HG03354 (cell line): ENCODE measurements at regions not wholly inside any gene's neighbourhood (a gene's known extent, or its start where the extent isn't known, plus 50 kb on each side); places are given as distances from the start of the nearest gene placed in this dataset.

Source experiments
- ATAC-seq: cut with Tn5 transposase; IDR thresholded peaks from one replicate; pipeline ENCODE4 v1.9.1; 2021; ENCODE audit warnings: mild to moderate bottlenecking; ENCODE audit not compliant: unreplicated experiment, poor library complexity, severe bottlenecking

- ATAC-seq, result no peak
Measured at GRCh38 chr12:79534029-79534867, 156.5 kb downstream of the PAWR start.

DNA sequence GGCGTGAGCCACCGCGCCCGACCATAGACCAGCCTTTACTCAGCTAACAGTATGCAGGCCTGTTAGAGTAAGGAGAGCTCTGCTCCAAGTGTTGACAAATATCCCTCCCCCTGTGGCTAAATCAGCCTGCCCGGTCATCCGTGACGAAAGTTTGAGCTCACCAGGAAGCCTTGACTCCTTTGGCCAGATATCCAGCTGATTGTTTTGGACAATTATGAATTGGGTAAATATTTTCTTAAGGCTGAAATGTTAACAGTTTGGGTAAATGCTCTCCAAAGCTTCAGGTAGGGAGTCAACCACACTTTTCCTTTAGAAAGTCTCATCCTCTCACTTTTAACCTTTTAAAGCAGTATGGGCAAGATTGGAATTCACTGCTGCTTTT lies 157.9 kb downstream of the PAWR start:
- no peak for ATAC-seq

DNA sequence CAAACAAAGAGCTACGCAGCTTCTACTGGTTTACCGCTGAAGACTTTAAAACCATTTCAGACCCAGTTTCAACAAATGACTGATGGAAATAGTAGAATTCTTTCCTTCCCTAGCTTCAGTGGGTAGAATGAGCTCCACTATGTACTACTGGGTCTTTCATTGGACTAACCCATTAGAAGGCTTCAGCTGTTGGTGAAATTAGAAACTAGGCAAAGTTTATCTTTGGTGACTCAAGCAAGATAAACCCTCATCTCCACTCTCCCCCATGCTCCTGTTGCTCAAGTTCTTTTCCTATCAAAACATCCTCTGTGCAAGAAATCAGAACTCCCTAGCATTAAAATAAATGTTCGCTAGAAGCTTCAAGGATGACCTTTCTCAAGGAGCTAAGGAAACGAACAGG lies 159.2 kb downstream of the PAWR start:
- peak; percentile 17 for ATAC-seq

DNA sequence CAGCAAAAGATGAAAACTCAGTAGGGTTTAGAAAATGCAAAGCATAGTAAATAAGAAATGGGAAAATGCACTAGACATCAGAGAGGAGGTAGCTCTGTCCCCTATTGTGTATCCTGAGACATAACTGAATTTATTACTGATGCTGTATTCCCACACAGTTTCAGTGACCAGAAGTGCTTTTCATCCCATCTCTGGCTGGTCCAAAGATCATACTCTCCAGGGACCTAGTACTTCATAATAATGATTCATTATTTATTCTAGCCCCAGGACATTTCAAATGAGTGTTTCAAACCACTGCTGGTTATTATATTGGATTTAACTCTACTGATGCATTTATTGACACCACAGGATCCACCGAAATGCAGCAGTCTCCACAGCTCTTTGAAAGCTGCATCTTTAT lies 163.3 kb downstream of the PAWR start:
- ATAC-seq, result no peak

DNA sequence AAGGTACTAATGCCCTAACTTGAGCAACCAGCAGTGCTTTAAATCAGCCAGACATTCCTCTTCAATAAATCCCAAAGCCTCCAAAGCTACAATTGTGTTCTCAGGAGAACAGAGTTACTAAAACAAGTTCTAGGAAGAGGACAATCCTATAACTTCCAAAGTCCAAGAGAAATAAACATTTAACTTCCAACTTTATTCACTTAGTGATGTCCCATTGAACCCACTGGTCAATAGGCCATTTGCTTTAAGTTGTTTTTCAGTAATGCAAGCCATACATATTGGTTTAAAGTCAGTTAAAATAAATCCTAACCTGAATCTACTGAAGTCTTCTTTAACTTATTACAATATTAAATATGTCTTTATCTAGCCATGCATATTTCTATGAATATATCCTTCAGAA lies 165.4 kb downstream of the PAWR start:
- no peak for ATAC-seq

- ATAC-seq, result no peak
Measured at GRCh38 chr12:79524507-79525148, 166.1 kb downstream of the PAWR start.

DNA sequence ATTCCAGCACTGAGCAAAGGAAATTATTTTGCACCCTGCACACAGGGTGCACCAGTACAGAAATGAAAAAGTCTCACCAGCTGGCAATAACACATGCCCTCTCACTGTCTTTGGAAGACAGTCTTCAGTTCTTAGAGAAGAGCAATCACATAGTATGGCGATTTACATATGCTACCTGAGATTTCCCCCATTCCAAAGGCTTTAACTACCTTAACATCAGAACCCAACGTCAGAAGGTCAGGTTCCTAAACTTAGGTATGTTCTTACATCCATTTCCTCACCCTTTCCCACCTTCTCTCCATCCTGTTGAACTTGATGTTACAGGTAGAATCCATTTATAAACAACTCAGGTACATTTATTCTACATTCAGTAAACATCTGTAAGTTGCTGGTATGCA lies 167.8 kb downstream of the PAWR start:
- ATAC-seq, result no peak

GRCh38 chr12:79522257-79522988 lies 168.3 kb downstream of the PAWR start:
- no peak for ATAC-seq

- ATAC-seq, result no peak
Measured at GRCh38 chr12:79521576-79521975, 169.2 kb downstream of the PAWR start.

DNA sequence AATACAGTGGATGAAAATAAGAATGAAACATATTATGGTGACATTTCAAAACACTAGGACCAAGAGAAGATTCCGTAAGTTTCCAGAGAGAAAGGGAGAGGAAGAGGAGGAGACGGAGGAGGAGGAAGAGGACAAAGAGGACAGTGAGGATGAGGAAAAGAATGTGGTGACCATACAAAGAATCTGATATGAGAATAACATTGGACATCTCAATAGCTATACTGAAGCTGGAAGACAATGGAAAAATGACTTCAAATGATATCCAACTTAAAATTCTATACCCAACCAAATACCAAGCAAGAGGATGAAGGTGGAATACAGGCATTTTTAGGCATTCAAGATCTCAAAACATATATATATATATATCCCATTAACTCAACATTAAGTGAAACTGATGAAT lies 173.4 kb downstream of the PAWR start:
- no peak for ATAC-seq

DNA sequence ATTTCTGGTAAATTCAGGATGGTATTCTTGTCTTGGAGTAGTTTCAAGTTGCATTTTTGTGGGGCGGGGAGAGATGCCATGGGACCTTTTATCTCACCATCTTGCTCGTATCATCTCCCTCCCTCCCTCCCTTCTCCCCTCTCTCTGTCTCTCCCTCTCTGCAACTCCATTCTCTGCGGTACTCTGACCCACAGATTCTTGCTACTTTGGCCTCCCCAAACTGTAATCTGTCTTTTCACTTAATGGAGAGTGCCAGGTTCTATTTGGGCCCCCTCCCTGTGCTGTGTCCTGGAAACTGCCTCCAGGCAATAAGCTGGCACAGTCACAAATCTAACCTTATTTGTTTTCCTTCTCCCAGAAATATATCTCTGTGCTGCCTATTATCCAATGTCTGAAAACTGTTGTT lies 175.2 kb downstream of the PAWR start:
- ATAC-seq, result no peak

- no peak for ATAC-seq
Measured at GRCh38 chr12:79514730-79515529, 175.8 kb downstream of the PAWR start.

GRCh38 chr12:79512068-79512467 lies 178.7 kb downstream of the PAWR start:
- ATAC-seq, result no peak

GRCh38 chr12:79508622-79509021 lies 182.1 kb downstream of the PAWR start:
- ATAC-seq, result no peak
